SK-N-MC (cell line): ENCODE measurements at regions not wholly inside any gene's neighbourhood (a gene's known extent, or its start where the extent isn't known, plus 50 kb on each side); places are given as distances from the start of the nearest gene placed in this dataset.

Experiments
- EZH2 ChIP-seq: fragments of 200-600 bp; sonication (generic); IDR thresholded peaks from one replicate; pipeline ENCODE4 v1.6.1; 2017; ENCODE audit warnings: antibody characterized with exemption
- POLR2AphosphoS5 ChIP-seq: IDR thresholded peaks from 2 replicates; pipeline ENCODE4 v1.6.1; 2012; ENCODE audit warnings: mild to moderate bottlenecking, low read depth, low read length, borderline replicate concordance

- TF ChIP-seq EZH2 (no peak), POLR2AphosphoS5 (no peak)
Measured at GRCh38 chr3:6806991-6807390, 53.9 kb upstream of the GRM7 start.
